ENCODE measurements at regions not wholly inside any gene's neighbourhood (a gene's known extent, or its start where the extent isn't known, plus 50 kb on each side); places are given as distances from the start of the nearest gene placed in this dataset.

DNA sequence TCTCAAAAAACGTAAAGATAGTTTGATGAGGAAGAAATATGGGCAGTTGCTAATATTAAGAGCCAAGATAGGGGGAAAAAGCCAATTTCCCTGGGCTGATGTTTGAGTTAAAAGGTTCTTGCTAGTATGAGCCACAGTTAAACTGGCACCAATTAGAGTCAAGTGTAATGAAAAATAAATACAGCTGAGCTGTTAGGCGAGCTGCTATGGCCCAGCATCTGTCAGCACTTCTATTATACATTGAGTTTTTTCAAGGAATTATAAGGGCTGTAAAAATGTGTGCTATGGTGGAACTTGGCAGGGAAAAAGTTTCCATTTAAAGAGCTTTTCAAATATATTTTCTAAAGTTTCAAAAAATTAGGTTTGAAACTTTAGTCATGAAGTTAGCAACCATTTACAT is 279.6 kb downstream of the CYRIA start (continued):
- no peak for TF ChIP-seq CTBP2 (IDR thresholded peaks at IDR 0.05; ENCODE audit: borderline replicate concordance, insufficient read depth, insufficient read length, low read length)
- no peak for TF ChIP-seq BRCA1 (IDR thresholded peaks at IDR 0.05; ENCODE audit: low read depth, low read length)
- no peak for TF ChIP-seq SAP30 (IDR thresholded peaks at IDR 0.05; ENCODE audit: insufficient read depth, insufficient replicate concordance, low read length)
- no peak for TF ChIP-seq TCF12 (IDR thresholded peaks at IDR 0.05; ENCODE audit: low read depth, low read length)
- TF ChIP-seq RNF2 (IDR thresholded peaks at IDR 0.05; ENCODE audit: borderline replicate concordance, low read depth, low read length, missing control alignments, poor library complexity, severe bottlenecking), result no peak
- no peak for TF ChIP-seq SRF (IDR thresholded peaks at IDR 0.05; ENCODE audit: low read depth, low read length)
- TF ChIP-seq NANOG (IDR thresholded peaks at IDR 0.05; ENCODE audit: insufficient read depth, low read depth, low read length, poor library complexity, severe bottlenecking), result no peak

Measured in H1 (cell line).